ENCODE measurements at regions not wholly inside any gene's neighbourhood (a gene's known extent, or its start where the extent isn't known, plus 50 kb on each side); places are given as distances from the start of the nearest gene placed in this dataset.

DNA sequence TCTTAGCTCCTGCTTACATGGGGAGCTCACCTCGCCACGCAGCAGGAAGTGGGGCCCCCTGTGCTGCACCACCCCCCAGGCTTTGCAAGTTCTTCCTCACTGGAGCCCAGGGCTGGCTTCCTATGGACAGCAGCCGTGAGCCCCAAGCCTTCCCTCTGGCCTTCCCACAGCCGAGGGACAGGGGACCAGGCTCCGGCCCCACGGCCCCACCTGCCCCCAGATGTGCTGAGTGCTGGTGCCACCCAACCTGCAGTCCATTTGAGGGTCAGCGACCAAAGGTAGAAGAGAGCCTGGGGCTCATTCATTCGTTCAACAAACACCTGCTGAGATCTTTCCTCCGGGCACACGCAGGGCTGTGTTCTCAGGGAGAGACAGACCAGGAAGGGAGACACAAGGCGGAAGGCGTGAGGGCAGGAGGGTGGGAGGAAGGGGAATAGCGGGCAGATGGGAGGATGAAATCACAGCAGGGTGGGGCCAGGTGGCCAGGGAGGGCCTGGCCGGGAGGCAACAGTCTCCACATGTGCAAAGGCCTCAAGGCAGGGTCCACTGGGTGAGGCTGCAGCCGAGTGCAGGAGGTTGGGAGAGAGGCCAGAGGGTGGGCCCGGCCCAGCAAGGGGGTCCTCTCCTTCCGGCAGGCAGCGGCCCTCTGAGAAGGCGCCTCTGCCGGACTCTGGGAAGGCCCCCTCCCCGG, 100.1 kb downstream of the FOXL3 start:
- Histone ChIP-seq H3K27ac (ENCODE audit: low read depth, low read length) (no peak overlapping the region), H3K9ac (ENCODE audit: low read length) (no peak overlapping the region), H3K4me1 (ENCODE audit: control insufficient read depth in 1 of 2, insufficient read depth in 2 of 2, low read length in 2 of 2) (no peaks in the 10 kb centered on the region), H3K36me3 (ENCODE audit: control insufficient read depth in 1 of 2, insufficient read depth in 2 of 2, low read length in 2 of 2) (no peaks in the 10 kb centered on the region), H4K20me1 (ENCODE audit: insufficient read depth) (no peaks in the 10 kb centered on the region), H3K79me2 (ENCODE audit: insufficient read depth, low read length) (no peaks in the 10 kb centered on the region), H3K9me2 (ENCODE audit: insufficient read depth) (no peaks in the 10 kb centered on the region), H3K27me3 (ENCODE audit: insufficient read depth, low read length) (no peaks in the 10 kb centered on the region), H3K9me3 (ENCODE audit: control insufficient read depth in 1 of 2, insufficient read depth in 1 of 2, low read depth in 1 of 2, low read length in 2 of 2) (peaks cover 4% of the 10 kb centered on the region in 2 experiments; a peak in 2 of 4 replicates), H3K4me2 (ENCODE audit: low read length) (no peak overlapping the region), H2AFZ (ENCODE audit: low read depth, low read length, poor library complexity, severe bottlenecking) (no peak overlapping the region), H3K4me3 (replicated peaks in 1 of 2; ENCODE audit: low read depth in 1 of 2, low read length in 2 of 2) (no peak overlapping the region)
- ChIA-PET RAD21 (ENCODE audit: low non-redundant PET in 1 of 2, low total read pairs in 2 of 2, uncharacterized antibody in 2 of 2, unreplicated experiment in 2 of 2) (no interaction called here), POLR2A (no interaction called here), CTCF (no interaction called here)
- DNase-seq (ENCODE audit: low read depth, low spot score) (no peak), ATAC-seq (no peak)
- intact Hi-C loops (cut with micrococcal nuclease), result no loop called here
- TF ChIP-seq, protein P1, sequence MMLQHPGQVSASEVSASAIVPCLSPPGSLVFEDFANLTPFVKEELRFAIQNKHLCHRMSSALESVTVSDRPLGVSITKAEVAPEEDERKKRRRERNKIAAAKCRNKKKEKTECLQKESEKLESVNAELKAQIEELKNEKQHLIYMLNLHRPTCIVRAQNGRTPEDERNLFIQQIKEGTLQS (IDR thresholded peaks at IDR 0.05), result no peak
- no peak for TF ChIP-seq REST (IDR thresholded peaks at IDR 0.05; ENCODE audit: low read depth)
- TF ChIP-seq CEBPB (IDR thresholded peaks at IDR 0.05; ENCODE audit: low read depth), result no peak
- TF ChIP-seq YY1 (IDR thresholded peaks at IDR 0.05; ENCODE audit: extremely low read depth, insufficient replicate concordance, low read depth, low read length), result no peak
- TF ChIP-seq ZNF274 (IDR thresholded peaks at IDR 0.05; ENCODE audit: low read depth, low read length), result no peak
- TF ChIP-seq JUND (IDR thresholded peaks at IDR 0.05), result no peak
- BruUV-seq (replicated peaks), result no TSS peak
